Right lobe of liver (tissue), 6 donors: ENCODE measurements at regions not wholly inside any gene's neighbourhood (a gene's known extent, or its start where the extent isn't known, plus 50 kb on each side); places are given as distances from the start of the nearest gene placed in this dataset.

Experiments
- ATAC-seq, 4 donors: fragments of 200-7000 bp; cut with Tn5 transposase; one replicate each; pipeline ENCODE4 v1.9.1; 2020; ENCODE audit warnings: mild to moderate bottlenecking in 4 of 4, moderate library complexity in 4 of 4
- DNase-seq, 3 donors: peaks; one replicate each; pipeline ENCODE4 v3.0.0-alpha.2; 2020
- H3K27ac ChIP-seq, 3 donors: fragments of 200-600 bp; one replicate each; pipeline ENCODE4 v1.8.0; 2022
- H3K27me3 ChIP-seq, 2 donors: fragments of 200-600 bp; one replicate each; pipeline ENCODE4 v1.8.0; 2022
- H3K36me3 ChIP-seq, 4 donors: fragments of 200-600 bp; sonication (generic) in 1 of 4; one replicate each; pipeline versions ENCODE4 v1.5.1 to v1.8.0; 2017 to 2022; ENCODE audit warnings: control low read depth in 1 of 4
- H3K4me1 ChIP-seq, 4 donors: fragments of 200-600 bp; sonication (generic) in 1 of 4; one replicate each; pipeline versions ENCODE4 v1.5.1 to v1.8.0; 2017 to 2022; ENCODE audit warnings: control low read depth in 1 of 4
- H3K4me3 ChIP-seq, 3 donors: fragments of 200-600 bp; one replicate each; pipeline ENCODE4 v1.8.0; 2022
- H3K9me3 ChIP-seq, 4 donors: fragments of 200-600 bp; sonication (generic) in 1 of 4; one replicate each; pipeline versions ENCODE4 v1.5.1 to v1.8.0; 2017 to 2022; ENCODE audit warnings: control low read depth in 1 of 4
- CTCF ChIP-seq, 4 donors: fragments of 200-600 bp in 3 of 4; fragments of 450-650 bp in 1 of 4; IDR thresholded peaks; one replicate each; pipeline versions ENCODE4 v1.5.1 to v1.8.0; 2016 to 2022; ENCODE audit warnings: antibody characterized with exemption in 4 of 4, mild to moderate bottlenecking in 2 of 4
- POLR2A ChIP-seq: fragments of 450-650 bp; IDR thresholded peaks from one replicate; pipeline ENCODE4 v1.6.1; 2017; ENCODE audit warnings: antibody characterized with exemption, mild to moderate bottlenecking
- WGBS: methylation state at CpG from one replicate; pipeline ENCODE4 v1.1.6; 2018; ENCODE audit warnings: low coverage, low lambda C conversion rate; ENCODE audit not compliant: insufficient coverage; ENCODE audit errors: missing lambda C conversion rate; 5-methylcytosine and 5-hydroxymethylcytosine counted together
- intact Hi-C, 2 donors: fragments of 100-400 bp; cut with DNase I; formaldehyde crosslinking; loops; one replicate each; pipeline versions ENCODE4 v1.11.2 to v1.14.1; 2022
- donor health status: DM: no; HTN: yes; CAD: no.
- donor health status: DM: no; HTN: no; CAD: no.
- donor health status: DM: no; HTN: no; CAD: no.
- donor health status: DM: no; HTN: yes; CAD: no.
- donor health status: DM: no; HTN: yes; CAD: no.

- H3K4me3 ChIP-seq, result no peak overlapping the region
- intact Hi-C loops, result no loop called here
- 68% methylated on average over 3 of the region's 3 CpGs for WGBS
- H3K4me1 ChIP-seq, result peaks cover 0 to 7% (median 3%) of the 10 kb centered on the region in 4 donors
- no peak for TF ChIP-seq CTCF (IDR thresholded peaks at IDR 0.05)
- TF ChIP-seq POLR2A, result no peak
- H3K27ac ChIP-seq, result no peak overlapping the region
- H3K27me3 ChIP-seq, result no peaks in the 10 kb centered on the region
- DNase-seq (no peak), ATAC-seq (no peak)
- no peaks in the 10 kb centered on the region for H3K36me3 ChIP-seq
- H3K9me3 ChIP-seq, result no peaks in the 10 kb centered on the region
Observed at GRCh38 chr2:176725873-176726645, 456.8 kb downstream of the MTX2 start.

- H3K9me3 ChIP-seq, result no peaks in the 10 kb centered on the region
- 93% methylated on average over 4 of the region's 4 CpGs for WGBS
- H3K36me3 ChIP-seq, result no peaks in the 10 kb centered on the region
- peaks cover 0 to 7% (median 3%) of the 10 kb centered on the region in 4 donors for H3K4me1 ChIP-seq
- no peak overlapping the region for H3K27ac ChIP-seq
- intact Hi-C loops, result no loop called here
- H3K4me3 ChIP-seq, result no peak overlapping the region
- ATAC-seq (no peak), DNase-seq (no peak)
- TF ChIP-seq POLR2A (no peak), CTCF (IDR thresholded peaks at IDR 0.05) (no peak)
- H3K27me3 ChIP-seq, result no peaks in the 10 kb centered on the region
Observed at GRCh38 chr2:176727696-176728095, 458.5 kb downstream of the MTX2 start.

GRCh38 chr2:176729706-176730569 is 460.7 kb downstream of the MTX2 start:
- Histone ChIP-seq H3K27me3 (no peaks in the 10 kb centered on the region), H3K27ac (peak overlapping the region in 1 of 3 donors; percentile 28), H3K4me3 (no peak overlapping the region), H3K9me3 (no peaks in the 10 kb centered on the region), H3K36me3 (no peaks in the 10 kb centered on the region), H3K4me1 (peaks cover 0 to 7% (median 3%) of the 10 kb centered on the region in 4 donors)
- DNase-seq (peak in 2 of 3 donors; percentile 35 to 82), ATAC-seq (peak; percentile 82 to 96 (median 94))
- TF ChIP-seq CTCF (IDR thresholded peaks at IDR 0.05), result no peak
- intact Hi-C loops, result no loop called here
- 13% methylated on average over 1 of the region's 1 CpG for WGBS

GRCh38 chr2:176732780-176733179 is 463.5 kb downstream of the MTX2 start:
- intact Hi-C loops, result no loop called here
- Histone ChIP-seq H3K36me3 (no peaks in the 10 kb centered on the region), H3K27me3 (no peaks in the 10 kb centered on the region), H3K27ac (no peak overlapping the region), H3K4me3 (no peak overlapping the region), H3K9me3 (no peaks in the 10 kb centered on the region), H3K4me1 (peaks cover 0 to 7% (median 3%) of the 10 kb centered on the region in 4 donors)
- ATAC-seq, result no peak
- no peak for DNase-seq
- 8% methylated on average over 1 of the region's 1 CpG for WGBS
- TF ChIP-seq POLR2A (no peak), CTCF (IDR thresholded peaks at IDR 0.05) (no peak)
